ENCODE measurements at regions not wholly inside any gene's neighbourhood (a gene's known extent, or its start where the extent isn't known, plus 50 kb on each side); places are given as distances from the start of the nearest gene placed in this dataset.

GRCh38 chr13:90397503-90397902 is 950.0 kb upstream of the MIR17HG start:
- TF ChIP-seq CTCF (conservative IDR thresholded peaks at IDR 0.05; ENCODE audit: low read depth, low read length) (no peak), EZH2 (IDR thresholded peaks at IDR 0.05; ENCODE audit: borderline replicate concordance, low read depth, low read length, poor library complexity, severe bottlenecking) (no peak)

Measured in A673 (cell line).